ENCODE measurements at regions not wholly inside any gene's neighbourhood (a gene's known extent, or its start where the extent isn't known, plus 50 kb on each side); places are given as distances from the start of the nearest gene placed in this dataset.

DNA sequence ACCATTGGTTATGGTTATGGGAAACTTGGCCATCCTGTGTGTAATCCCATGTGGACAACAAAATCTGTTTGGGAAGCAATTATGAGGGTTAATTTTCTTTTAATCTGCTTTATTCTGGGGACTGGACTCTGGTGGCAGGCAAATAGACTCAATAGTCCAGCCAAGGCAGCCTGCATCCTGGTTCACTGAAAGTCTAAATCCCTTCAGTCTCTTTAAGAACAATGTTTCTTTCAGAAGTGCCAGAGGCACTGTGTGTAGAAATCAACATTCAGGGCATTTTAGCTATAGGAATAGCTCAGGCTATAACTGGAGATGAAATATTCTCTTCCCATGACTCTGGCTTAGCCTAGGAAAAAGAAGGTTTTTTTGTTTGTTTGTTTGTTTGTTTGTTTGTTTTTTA is 118.0 kb downstream of the SPATA31D1 start (continued):
- TF ChIP-seq CBX2 (IDR thresholded peaks at IDR 0.05; ENCODE audit: borderline replicate concordance, low read depth) (no peak), POLR2A (IDR thresholded peaks at IDR 0.05; ENCODE audit: low read length) (no peak), FOSL2 (IDR thresholded peaks at IDR 0.05) (no peak), FOSL2 (CRISPR knock-in tag; IDR thresholded peaks at IDR 0.05) (no peak), ZSCAN20 (CRISPR knock-in tag; IDR thresholded peaks at IDR 0.05) (no peak), RNF2 (IDR thresholded peaks at IDR 0.05; ENCODE audit: borderline replicate concordance, low read depth) (no peak), HOXB13 (CRISPR knock-in tag; IDR thresholded peaks at IDR 0.05; ENCODE audit: low read depth) (no peak)

DNA sequence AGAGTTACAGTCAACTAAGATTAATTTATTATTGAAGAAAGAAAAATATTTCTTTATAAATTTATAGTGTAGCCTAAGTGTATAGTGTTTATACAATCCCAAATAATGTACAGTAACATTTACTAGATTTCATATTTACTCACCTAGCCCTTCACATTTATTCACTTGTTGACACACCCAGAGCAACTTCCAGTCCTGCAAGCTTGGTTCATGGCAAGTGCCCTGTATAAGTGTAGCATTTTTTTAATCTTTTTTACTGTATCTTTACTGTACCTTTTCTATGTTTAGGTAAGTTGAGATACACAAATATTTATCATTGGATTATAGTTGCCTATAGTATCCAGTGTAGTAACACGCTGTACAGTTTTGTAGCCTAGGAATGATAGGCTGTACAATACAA is 119.9 kb downstream of the SPATA31D1 start:
- no peaks in the 10 kb centered on the region for H3K4me1 ChIP-seq
- ChIA-PET POLR2A (no interaction called here), CTCF (interaction anchor here (0.7 kb wide), 1 partner anchor 41 kb away, joined by 3 read pairs; no protein-coding TSS in a partner anchor)
- TF ChIP-seq SMC3 (IDR thresholded peaks at IDR 0.05) (no peak), HOXB5 (CRISPR knock-in tag; IDR thresholded peaks at IDR 0.05) (no peak), FOSB (CRISPR knock-in tag; IDR thresholded peaks at IDR 0.05) (no peak), SREBF2 (IDR thresholded peaks at IDR 0.05) (no peak), POLR2A (IDR thresholded peaks at IDR 0.05; ENCODE audit: low read length) (no peak), NFE2L2 (conservative IDR thresholded peaks at IDR 0.05; ENCODE audit: low read length) (no peak), POLR2AphosphoS2 (conservative IDR thresholded peaks at IDR 0.05; ENCODE audit: low read length) (no peak), RARB (CRISPR knock-in tag; IDR thresholded peaks at IDR 0.05) (no peak)
- TF ChIP-seq, protein P1, sequence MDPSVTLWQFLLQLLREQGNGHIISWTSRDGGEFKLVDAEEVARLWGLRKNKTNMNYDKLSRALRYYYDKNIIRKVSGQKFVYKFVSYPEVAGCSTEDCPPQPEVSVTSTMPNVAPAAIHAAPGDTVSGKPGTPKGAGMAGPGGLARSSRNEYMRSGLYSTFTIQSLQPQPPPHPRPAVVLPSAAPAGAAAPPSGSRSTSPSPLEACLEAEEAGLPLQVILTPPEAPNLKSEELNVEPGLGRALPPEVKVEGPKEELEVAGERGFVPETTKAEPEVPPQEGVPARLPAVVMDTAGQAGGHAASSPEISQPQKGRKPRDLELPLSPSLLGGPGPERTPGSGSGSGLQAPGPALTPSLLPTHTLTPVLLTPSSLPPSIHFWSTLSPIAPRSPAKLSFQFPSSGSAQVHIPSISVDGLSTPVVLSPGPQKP (IDR thresholded peaks at IDR 0.05; ENCODE audit: low read depth, low read length), result no peak
- TF ChIP-seq, protein P2, sequence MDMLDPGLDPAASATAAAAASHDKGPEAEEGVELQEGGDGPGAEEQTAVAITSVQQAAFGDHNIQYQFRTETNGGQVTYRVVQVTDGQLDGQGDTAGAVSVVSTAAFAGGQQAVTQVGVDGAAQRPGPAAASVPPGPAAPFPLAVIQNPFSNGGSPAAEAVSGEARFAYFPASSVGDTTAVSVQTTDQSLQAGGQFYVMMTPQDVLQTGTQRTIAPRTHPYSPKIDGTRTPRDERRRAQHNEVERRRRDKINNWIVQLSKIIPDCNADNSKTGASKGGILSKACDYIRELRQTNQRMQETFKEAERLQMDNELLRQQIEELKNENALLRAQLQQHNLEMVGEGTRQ (IDR thresholded peaks at IDR 0.05), result no peak
- H3K27ac ChIP-seq, result no peak overlapping the region
- H3K4me3 ChIP-seq, result no peak overlapping the region
- FAIRE-seq, result no peak
- no peak overlapping the region for H3K4me2 ChIP-seq
- WGBS (ENCODE audit: missing lambda C conversion rate), result 74% methylated on average over 1 of the region's 1 CpG
- ATAC-seq, result no peak
- H3K9me3 ChIP-seq, result no peaks in the 10 kb centered on the region
- DNase-seq (ENCODE audit: low read depth in 1 of 2, low spot score in 1 of 2), result no peak

GRCh38 chr9:82108941-82109340 is 120.4 kb downstream of the SPATA31D1 start:
- no peak for FAIRE-seq
- TF ChIP-seq NFE2L2 (conservative IDR thresholded peaks at IDR 0.05; ENCODE audit: low read length), result no peak
- TF ChIP-seq HOXB13 (CRISPR knock-in tag; IDR thresholded peaks at IDR 0.05; ENCODE audit: low read depth), result no peak
- TF ChIP-seq, protein P3, sequence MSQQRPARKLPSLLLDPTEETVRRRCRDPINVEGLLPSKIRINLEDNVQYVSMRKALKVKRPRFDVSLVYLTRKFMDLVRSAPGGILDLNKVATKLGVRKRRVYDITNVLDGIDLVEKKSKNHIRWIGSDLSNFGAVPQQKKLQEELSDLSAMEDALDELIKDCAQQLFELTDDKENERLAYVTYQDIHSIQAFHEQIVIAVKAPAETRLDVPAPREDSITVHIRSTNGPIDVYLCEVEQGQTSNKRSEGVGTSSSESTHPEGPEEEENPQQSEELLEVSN (IDR thresholded peaks at IDR 0.05; ENCODE audit: borderline replicate concordance, low read depth), result no peak
- TF ChIP-seq, protein P4, sequence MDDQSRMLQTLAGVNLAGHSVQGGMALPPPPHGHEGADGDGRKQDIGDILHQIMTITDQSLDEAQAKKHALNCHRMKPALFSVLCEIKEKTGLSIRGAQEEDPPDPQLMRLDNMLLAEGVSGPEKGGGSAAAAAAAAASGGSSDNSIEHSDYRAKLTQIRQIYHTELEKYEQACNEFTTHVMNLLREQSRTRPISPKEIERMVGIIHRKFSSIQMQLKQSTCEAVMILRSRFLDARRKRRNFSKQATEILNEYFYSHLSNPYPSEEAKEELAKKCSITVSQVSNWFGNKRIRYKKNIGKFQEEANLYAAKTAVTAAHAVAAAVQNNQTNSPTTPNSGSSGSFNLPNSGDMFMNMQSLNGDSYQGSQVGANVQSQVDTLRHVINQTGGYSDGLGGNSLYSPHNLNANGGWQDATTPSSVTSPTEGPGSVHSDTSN (IDR thresholded peaks at IDR 0.05), result no peak
- TF ChIP-seq EHF (CRISPR knock-in tag; IDR thresholded peaks at IDR 0.05), result no peak
- no peak for TF ChIP-seq MAFK (IDR thresholded peaks at IDR 0.05; ENCODE audit: partially characterized antibody)
- TF ChIP-seq, protein P5, sequence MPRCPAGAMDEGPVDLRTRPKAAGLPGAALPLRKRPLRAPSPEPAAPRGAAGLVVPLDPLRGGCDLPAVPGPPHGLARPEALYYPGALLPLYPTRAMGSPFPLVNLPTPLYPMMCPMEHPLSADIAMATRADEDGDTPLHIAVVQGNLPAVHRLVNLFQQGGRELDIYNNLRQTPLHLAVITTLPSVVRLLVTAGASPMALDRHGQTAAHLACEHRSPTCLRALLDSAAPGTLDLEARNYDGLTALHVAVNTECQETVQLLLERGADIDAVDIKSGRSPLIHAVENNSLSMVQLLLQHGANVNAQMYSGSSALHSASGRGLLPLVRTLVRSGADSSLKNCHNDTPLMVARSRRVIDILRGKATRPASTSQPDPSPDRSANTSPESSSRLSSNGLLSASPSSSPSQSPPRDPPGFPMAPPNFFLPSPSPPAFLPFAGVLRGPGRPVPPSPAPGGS (IDR thresholded peaks at IDR 0.05), result no peak
- TF ChIP-seq HES2 (IDR thresholded peaks at IDR 0.05), result no peak
- TF ChIP-seq RCOR1 (IDR thresholded peaks at IDR 0.05; ENCODE audit: low read depth, low read length), result no peak
- TF ChIP-seq FOSB (CRISPR knock-in tag; IDR thresholded peaks at IDR 0.05), result no peak
- no peak for TF ChIP-seq JUNB (IDR thresholded peaks at IDR 0.05)
- no peak for TF ChIP-seq EP300 (IDR thresholded peaks at IDR 0.05)
- TF ChIP-seq KDM5A (IDR thresholded peaks at IDR 0.05), result no peak
- no peak for TF ChIP-seq POLR2AphosphoS2 (conservative IDR thresholded peaks at IDR 0.05; ENCODE audit: low read length)
- no peak for TF ChIP-seq ZFP36 (IDR thresholded peaks at IDR 0.05; ENCODE audit: borderline replicate concordance, partially characterized antibody)
- no peak for TF ChIP-seq KDM1A (IDR thresholded peaks at IDR 0.05; ENCODE audit: low read depth)
- Histone ChIP-seq H3K4me2 (no peak overlapping the region), H3K9me3 (no peaks in the 10 kb centered on the region), H3K4me1 (no peaks in the 10 kb centered on the region), H3K27ac (no peak overlapping the region), H3K4me3 (no peak overlapping the region)
- ChIA-PET POLR2A (no interaction called here), CTCF (no interaction called here)
- DNase-seq (ENCODE audit: low read depth in 1 of 2, low spot score in 1 of 2), result no peak
- ATAC-seq, result no peak

Measured in A549 (cell line).